Endometrium (tissue), 2 donors: ENCODE measurements at regions not wholly inside any gene's neighbourhood (a gene's known extent, or its start where the extent isn't known, plus 50 kb on each side); places are given as distances from the start of the nearest gene placed in this dataset.

Experiments used
- FAIRE-seq: peaks from 2 replicates; lab custom pipeline; 2012; peaks lifted over from hg19 to GRCh38; lab: Jason Lieb, UNC
- donor health status: control.
- donor health status: control.

DNA sequence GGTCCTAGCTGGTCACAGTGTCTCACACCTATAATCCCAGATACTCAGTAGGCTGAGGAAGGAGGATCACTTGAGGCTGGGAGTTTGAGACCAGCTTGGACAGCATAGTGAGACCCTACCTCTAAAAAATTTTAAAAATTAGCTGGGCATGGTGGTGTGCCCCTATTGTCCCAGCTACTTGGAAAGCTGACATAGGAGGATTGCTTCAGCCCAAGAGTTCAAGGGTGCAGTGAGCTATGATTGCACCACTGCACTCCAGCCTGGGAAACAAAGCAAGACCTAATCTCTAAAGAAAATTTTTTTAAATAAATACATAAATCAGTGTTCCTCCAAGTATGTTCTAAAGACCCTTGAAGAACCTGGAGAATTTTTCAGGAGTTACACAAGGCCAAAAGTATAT lies 50.6 kb upstream of the GNAO1 start:
- no peak for FAIRE-seq

DNA sequence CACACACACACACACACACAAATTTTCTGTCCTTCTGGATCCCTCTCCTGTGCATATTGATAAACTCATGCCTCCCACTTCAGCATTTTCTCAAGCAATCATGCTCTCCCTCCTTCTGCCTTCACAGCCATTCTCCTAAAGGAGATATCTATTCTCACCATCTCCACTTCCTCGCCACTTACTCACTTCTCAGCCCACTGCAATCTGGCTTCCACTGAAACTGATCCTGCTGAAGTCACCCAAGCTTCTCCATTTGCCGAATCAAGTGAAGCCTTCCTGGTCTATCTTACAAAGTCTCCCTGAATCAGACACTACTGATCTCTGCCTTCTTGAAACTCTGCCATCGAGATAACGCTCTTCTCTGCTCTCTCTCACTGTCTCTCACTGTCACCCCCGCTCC lies 54.0 kb upstream of the GNAO1 start:
- FAIRE-seq = no peak

DNA sequence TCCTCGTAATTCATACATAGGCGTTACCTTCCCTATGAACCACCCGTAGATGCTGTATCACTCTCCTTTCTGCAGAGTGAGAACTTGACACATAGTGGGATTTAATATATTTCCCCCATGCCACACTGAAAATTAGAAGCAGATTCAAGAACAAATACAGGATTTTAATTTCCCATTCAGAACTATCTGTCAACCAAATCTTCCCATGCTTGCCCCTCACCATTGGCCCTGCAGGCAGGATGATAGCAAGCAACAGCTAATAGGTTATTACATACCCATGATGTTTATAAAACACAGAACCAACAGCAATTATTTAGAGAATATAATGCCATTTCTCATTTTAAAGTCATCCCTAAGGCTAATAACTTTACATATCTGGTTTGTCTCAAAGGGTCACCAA lies 55.0 kb upstream of the GNAO1 start:
- FAIRE-seq = no peak

DNA sequence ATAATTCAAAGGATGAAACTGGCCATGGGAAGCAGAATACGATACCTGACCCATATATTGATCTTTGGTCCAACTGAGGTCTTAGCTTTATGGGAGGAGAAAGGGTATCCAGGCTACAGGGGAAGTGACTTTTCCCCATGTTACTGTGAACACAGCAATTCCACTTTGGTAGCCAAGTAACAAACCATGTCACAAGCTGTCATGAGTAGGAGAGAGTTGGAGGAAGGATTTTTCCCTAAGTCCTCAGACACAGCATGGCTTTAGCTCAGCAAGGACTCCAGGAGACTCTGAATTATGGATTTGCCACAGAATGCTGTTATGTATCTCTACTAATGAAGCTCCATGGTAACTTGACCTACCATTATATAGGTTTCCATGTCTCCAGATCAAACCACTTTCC lies 56.5 kb upstream of the GNAO1 start:
- no peak for FAIRE-seq

DNA sequence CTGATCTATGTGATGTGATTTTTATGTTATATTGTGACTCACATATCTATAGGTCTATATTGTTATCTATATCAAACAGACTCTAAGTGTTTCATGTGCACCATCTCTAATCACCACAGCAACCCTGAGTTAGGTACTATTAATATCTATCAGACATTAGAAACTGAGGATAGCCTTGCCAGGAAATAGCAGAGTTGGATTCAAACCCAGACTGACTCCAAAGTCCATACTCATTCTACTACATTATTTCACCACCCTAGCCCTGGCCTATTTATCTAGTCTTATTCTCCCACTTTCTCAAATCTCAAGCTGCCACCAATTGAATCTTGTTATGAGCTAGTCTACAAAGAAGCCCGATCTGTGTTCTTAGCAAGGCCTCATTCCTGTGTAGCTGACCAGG lies 65.4 kb upstream of the GNAO1 start:
- no peak for FAIRE-seq

- no peak for FAIRE-seq
Observed at GRCh38 chr16:56122251-56122650, 69.0 kb upstream of the GNAO1 start.

GRCh38 chr16:56121156-56121500 lies 70.2 kb upstream of the GNAO1 start:
- FAIRE-seq = no peak

DNA sequence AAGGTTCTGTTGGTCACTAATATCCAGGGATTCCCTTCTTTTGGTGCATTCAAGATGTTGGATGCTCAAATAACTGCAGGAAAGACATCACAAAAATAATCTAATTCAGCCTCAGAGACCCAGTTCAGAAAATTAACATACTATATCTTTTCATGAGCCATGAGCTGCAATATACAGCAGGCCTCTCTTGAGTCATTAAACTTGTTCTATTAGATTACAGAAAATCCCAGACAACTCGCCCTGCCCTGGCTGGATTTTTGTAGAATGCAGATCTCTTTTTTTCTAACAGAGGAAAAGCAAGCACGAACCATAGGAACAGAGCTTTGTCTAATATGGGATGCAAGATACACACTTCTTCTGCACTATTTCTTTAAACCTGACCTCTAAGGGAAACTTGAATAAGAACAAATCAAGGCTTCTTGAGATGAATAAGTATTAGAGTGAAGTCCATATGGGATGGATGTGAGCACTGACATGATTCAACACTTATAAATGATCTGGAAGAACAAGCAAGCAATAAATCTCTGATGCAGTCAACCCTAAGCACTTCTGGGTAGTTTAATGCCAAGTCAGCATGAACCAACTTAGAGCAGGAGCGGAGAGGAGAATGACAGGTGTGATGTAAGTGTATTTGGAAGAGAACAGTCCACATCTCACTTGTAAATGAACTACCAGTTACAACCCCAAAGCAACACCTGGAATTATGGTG lies 70.7 kb upstream of the GNAO1 start:
- FAIRE-seq = no peak

- no peak for FAIRE-seq
Observed at GRCh38 chr16:56119133-56119532, 72.2 kb upstream of the GNAO1 start.

DNA sequence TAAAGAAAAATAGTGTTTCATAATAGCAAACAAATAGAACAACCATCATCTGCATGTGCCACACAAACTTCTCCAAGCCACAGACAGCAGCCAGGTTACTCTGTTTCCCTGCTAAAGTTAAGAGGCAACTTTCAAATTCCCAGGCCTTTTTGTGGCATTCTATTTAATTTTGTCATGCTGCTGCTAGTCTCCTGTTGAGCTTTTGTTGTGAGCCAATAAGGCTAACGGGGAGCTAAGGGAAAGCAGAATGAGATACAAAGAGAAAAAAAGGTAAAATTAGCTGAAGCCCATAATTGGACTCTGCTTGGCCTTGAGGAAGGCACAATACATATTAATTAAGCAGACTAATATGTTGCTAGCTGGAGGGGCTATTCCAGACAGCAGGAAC lies 74.7 kb upstream of the GNAO1 start:
- no peak for FAIRE-seq

DNA sequence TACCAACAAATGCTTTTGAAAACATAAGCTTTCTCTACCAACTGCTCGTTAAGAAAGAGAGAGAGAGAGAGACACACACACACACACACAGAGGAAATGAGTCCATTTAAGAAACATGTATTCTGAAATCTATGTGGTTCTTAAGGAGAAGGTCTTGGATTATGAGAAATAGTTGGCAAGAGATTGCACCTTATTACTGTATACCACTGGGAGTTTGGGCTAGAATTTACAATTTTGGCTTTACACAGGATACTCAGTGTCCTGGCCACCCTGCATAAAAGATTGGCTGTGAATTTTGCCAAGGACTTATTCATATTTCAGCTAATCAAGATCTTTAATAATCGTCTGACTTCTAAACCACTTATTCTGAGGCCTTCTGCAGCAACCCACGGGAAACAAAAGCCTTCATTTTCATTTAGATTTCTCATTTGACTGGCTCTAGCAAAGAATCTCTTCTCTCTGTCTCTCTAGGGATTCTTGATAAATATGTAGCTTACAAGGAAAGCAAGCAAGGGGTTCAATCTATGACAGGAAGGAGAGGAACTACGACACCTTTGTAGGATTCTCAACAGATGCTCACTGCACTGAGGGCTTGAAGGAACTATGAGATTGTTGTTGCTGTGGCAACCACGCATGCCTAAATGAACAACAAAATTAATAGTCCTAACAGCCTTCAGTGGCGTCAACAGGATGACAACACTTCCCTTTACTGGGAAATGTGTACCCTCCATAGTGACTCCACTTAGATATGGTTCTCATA lies 75.3 kb upstream of the GNAO1 start:
- no peak for FAIRE-seq

DNA sequence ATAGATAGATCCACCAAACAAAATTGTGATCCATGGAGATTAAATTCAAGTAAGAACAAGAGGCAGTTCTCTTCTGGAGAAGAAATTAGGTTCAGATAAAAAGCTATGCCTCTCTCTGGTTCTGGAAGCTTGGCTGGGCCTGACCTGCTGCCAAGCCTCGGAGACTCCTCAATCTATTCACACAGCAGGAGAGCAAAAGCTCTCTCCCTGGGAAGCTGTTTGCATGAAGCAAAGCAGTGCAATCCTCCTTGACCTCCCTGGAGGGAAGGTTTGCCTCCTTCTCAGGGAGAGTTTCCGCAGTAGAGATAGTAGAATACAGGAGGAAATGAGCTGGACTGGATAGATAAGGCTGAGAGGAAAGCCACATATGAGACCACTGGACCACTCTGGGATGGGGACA lies 78.1 kb upstream of the GNAO1 start:
- no peak for FAIRE-seq

- FAIRE-seq = no peak
Observed at GRCh38 chr16:56111100-56111499, 80.2 kb upstream of the GNAO1 start.

DNA sequence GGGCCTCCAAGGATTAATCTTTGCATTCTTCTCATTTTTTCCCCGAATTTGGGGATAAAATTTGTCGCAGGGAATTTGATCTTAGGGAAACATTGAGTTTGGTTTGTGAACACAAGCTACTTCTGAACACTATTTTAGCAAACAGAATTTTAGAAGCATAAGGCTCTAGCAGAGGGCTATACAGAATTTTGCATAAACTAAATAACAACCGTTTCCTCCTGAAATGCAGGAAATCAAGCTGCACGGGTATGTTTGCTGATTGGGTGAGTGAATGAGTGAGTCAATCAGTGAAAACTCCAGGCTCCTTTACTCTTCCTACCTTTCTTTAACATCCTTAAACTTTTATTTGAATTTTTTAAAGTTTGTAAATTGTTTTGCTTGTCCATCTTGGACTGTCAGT lies 81.3 kb upstream of the GNAO1 start:
- FAIRE-seq = no peak

DNA sequence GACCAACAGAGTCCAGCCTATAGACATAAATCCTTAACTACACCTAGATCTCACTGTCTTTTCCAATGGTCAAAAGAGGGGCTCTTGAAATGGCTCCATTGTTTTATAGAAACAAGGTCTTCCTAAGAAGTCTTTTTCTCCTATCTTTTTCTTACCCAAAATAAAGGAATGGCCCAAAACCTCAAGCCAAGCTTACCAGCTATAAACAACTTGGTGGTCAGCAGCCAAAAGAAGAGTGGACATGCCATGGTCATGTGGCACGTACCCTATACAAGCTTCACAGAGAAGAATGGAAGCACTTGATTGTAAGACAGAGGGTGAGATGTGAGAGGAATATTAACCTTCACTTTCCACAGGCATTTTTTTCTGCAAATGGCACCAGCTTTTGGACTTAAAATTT lies 82.1 kb upstream of the GNAO1 start:
- no peak for FAIRE-seq

DNA sequence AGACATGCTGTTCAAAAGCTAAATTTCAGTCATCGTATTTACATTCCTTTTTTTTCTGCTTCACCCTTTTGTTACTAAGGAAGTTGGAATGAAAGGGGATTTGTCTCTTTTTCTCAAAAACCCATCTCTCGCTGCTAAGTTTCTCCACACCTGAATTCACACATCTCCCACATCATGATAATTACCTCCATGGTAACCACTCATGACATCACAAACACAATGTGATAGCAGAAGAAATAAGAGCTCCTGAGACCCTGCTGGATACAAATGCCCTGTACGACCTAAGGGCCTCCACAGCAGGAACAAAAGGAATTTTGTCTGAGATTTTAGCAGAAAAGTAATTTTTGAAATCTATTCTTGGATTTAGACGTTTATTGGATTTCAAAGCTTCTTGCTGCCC lies 82.6 kb upstream of the GNAO1 start:
- no peak for FAIRE-seq

GRCh38 chr16:56108056-56108471 lies 83.2 kb upstream of the GNAO1 start:
- FAIRE-seq = no peak

GRCh38 chr16:56106527-56106926 lies 84.8 kb upstream of the GNAO1 start:
- FAIRE-seq = no peak

GRCh38 chr16:56102906-56103305 lies 88.4 kb upstream of the GNAO1 start:
- FAIRE-seq = no peak

GRCh38 chr16:56102183-56102686 lies 89.1 kb upstream of the GNAO1 start:
- no peak for FAIRE-seq

- no peak for FAIRE-seq
Observed at GRCh38 chr16:56101480-56101879, 89.8 kb upstream of the GNAO1 start.

- no peak for FAIRE-seq
Observed at GRCh38 chr16:56097306-56097705, 94.0 kb upstream of the GNAO1 start.

- FAIRE-seq = no peak
Observed at GRCh38 chr16:56094231-56094630, 97.1 kb upstream of the GNAO1 start.

GRCh38 chr16:56093055-56093454 lies 98.2 kb upstream of the GNAO1 start:
- no peak for FAIRE-seq
